ACHN (cell line): ENCODE measurements at regions not wholly inside any gene's neighbourhood (a gene's known extent, or its start where the extent isn't known, plus 50 kb on each side); places are given as distances from the start of the nearest gene placed in this dataset.
A peak's percentile ranks its signal among the peaks of the same experiment; 100 is the strongest.
"Not testable (repeated sequence)": the region's sequence is repeated elsewhere in the genome, so short reads cannot be mapped to it uniquely, and the experiment has no call there.

Experiments used
- DNase-seq: peaks from one replicate; pipeline ENCODE4 v3.0.0-alpha.2; 2015
- in situ Hi-C: cut with HindIII; loops from 2 replicates; pipeline ENCODE4 v1.10.0; 2017; ENCODE audit warnings: low sequenced_read_pairs, low pct_ligation_motif_present, low pct_unique_long_range_greater_than_20kb

GRCh38 chr2:402206-402605, 114.3 kb upstream of the ALKAL2 start:
- DNase-seq: no peak
- in situ Hi-C loops: no loop called here

- no peak for DNase-seq
- in situ Hi-C loops: no loop called here
These were observed 113.3 kb upstream of the ALKAL2 start for GRCh38 chr2:401019-401679.

DNA sequence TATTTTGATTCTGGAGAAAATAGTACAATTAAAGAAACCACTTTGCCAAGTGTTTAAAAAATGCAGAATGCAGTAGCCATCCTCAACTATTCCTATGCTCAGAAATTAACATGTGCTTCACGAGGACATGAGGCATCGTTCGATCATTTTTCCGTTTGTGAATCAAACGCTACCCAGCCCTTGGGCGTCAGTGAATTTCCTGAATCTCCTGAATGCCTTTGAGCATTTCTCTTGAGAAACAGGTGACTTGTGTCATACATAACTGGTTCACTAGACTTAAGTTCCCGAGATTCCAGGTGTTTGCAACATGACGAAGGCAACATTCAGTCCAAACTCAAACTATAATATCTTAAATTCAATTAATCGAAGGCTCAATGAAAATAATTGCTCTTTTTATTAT, 110.0 kb upstream of the ALKAL2 start:
- in situ Hi-C loops: no loop called here
- no peak for DNase-seq

DNA sequence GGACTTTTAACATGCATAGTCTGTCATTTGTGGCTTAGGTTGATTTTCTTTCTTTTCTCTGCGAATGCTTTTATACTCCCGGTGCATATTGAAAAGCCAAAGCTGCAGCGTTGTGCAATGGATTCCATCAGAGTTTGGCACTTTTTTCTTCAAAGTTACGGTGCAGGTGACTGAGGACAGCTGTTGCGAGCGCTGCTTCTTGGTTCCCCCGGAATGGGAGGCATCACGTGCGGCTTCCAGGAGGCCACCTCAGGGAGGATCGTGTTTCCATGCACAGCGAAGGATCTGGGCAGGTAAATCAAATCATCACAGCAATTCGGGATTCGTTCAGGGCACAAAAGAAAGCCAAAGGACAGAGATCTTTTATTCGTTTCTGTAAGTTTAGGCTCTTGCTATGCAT, 109.6 kb upstream of the ALKAL2 start:
- DNase-seq: no peak
- in situ Hi-C loops: no loop called here

DNA sequence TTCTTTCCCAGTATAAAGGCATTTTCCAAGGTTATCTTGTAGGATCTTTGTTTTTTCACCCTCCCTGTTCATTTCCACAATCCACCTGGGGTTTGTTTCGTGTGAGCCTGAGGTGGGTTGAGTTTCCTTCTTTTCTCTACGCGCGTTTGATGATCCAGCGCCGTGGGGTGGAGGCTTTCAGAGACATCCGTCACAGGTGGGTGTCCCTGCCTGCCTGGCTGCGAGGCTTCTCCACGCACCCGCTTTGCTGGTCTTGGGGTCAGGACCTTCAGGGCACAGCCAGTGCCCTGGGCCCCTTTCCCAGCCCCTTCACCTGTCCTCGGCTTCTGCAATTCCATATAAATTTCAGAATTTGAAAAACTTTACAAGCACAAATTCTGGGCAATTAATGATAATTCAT, 109.0 kb upstream of the ALKAL2 start:
- DNase-seq: no peak
- in situ Hi-C loops: no loop called here

DNA sequence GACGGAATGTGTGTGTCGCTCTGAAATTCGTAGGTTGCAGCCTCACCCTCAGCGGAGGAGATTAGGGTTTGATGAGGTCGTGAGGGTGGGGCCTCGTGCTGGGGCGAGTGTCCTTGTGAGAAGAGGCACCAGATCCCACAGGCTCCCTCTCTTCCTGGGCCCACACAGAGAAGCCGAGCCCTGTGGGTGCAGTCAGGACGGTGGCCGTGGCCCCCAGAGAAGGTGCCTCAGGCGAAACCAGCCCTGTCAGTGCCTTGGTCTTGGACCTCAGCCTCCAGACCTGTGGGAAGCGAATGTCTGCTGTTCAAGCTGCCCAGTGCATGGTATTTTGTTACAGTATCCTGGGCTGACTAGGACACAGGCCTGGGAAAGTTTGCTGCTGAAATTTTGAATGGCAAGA, 108.0 kb upstream of the ALKAL2 start:
- in situ Hi-C loops: no loop called here
- no peak for DNase-seq

- DNase-seq: peak; percentile 42
- in situ Hi-C loops: no loop called here
These were observed 106.1 kb upstream of the ALKAL2 start for GRCh38 chr2:393711-394696.

DNA sequence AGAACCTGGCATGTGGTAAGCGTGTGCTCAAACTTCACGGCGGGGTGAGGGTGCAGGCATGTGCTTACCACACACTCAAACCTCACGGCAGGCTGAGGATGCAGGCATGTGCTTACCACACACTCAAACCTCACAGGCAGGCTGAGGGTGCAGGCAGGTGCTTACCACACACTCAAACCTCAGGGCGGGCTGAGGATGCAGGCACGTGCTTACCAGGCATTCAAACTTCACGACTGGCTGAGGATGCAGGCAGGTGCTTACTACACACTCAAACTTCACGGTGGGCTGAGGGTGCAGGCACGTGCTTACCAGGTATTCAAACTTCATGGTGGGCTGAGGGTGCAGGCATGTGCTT, 105.0 kb upstream of the ALKAL2 start:
- in situ Hi-C loops: no loop called here
- no peak for DNase-seq

GRCh38 chr2:392181-392925, 104.5 kb upstream of the ALKAL2 start:
- no peak for DNase-seq
- in situ Hi-C loops: no loop called here

- no peak for DNase-seq
- in situ Hi-C loops: no loop called here
These were observed 103.8 kb upstream of the ALKAL2 start for GRCh38 chr2:391696-392095.

DNA sequence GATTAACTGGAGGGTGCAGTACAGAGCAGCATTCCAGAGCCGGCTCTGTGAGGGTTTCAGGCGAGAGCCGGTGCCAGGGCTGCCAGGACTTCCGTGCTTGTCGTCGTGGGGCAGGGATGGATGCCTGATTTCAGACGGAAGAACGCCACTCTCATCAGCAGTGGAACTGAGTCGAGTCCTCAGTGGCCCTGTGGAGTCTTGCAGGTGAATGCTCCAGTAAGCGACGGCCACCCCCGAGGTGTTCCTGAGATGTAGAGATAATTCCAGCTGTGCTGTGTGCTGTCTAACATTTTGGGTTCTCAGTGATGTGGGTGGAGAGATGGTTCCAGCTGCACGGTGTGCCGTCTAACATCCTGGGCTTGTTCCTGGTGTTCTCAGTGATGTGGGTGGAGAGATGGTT, 103.1 kb upstream of the ALKAL2 start:
- in situ Hi-C loops: no loop called here

DNA sequence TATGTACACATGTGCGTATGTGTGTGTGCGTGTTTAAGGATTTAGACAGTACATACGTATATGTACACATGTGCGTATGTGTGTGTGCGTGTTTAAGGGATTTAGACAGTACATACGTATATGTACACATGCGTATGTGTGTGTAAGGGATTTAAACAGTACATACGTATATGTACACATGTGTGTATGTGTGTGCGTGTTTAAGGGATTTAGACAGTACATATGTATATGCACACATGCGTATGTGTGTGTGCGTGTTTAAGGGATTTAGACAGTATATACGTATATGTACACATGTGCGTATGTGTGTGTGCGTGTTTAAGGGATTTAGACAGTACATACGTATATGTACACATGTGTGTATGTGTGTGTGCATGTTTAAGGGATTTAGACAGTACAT, 102.1 kb upstream of the ALKAL2 start:
- in situ Hi-C loops, DNase-seq: not testable (repeated sequence)

More for the DNA sequence above, 103.1 kb upstream of the ALKAL2 start:
- no peak for DNase-seq

DNA sequence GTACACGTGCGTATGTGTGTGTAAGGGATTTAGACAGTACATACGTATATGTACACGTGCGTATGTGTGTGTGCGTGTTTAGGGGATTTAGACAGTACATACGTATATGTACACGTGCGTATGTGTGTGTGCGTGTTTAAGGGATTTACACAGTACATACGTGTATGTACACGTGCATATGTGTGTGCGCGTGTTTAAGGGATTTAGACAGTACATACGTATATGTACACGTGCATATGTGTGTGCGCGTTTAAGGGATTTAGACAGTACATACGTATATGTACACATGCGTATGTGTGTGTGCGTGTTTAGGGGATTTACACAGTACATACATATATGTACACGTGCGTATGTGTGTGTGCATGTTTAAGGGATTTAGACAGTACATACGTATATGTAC, 100.9 kb upstream of the ALKAL2 start:
- in situ Hi-C loops, DNase-seq: not testable (repeated sequence)

- in situ Hi-C loops: no loop called here
These were observed 100.1 kb upstream of the ALKAL2 start for GRCh38 chr2:387980-388421.

DNA sequence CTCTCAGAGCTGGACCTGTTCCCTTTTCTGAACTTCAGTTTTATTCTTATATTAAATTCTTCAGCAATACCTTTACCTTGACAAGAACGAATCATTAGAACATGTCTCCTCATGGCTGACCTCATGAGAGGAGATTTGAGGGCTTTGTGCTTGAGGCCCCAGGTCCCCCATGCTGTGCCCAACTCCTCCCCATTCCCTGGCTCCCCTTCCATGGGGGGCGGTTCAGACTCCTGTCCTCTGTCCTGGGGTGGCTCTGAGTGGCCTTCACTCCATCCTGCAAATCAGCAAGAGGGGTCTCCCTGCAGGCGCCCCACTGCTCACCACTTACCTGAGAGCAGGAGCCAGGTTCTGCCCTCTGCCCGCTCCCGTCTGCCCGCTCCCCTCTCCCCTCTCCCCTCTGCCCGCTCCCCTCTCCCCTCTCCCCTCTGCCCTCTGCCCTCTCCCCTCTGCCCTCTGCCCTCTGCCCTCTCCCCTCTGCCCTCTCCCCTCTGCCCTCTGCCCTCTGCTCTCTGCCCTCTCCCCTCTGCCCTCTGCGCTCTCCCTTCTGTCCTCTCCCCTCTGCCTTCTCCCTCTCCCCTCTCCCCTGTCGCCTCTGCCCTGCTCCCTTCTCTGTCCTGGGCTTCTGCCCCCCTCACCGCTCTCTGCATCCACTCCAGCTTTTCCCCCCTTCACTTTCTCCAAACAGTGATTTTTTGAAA, 98.7 kb upstream of the ALKAL2 start:
- no peak for DNase-seq
- in situ Hi-C loops: no loop called here

More at GRCh38 chr2:387980-388421, 100.1 kb upstream of the ALKAL2 start:
- DNase-seq: no peak

GRCh38 chr2:385785-386184, 97.9 kb upstream of the ALKAL2 start:
- in situ Hi-C loops: no loop called here

DNA sequence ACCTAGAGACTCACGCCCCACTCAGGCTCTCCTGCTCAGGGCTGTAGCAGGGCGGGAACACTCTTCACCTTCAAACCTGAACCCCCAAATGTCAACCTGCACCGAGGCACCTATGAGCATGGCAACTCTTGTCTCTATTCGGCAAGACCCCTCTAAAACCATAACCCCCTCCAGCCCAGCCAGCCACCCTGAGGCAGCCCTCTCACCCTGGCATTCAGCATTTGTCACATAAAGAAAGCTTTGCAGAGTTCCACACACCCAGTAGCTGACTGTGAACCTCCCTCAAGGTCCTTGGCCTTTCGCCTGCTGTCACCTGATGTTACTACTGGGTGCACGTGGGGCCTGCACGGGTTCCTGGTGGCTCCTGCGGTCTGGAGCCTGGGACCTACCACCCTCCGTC, 97.2 kb upstream of the ALKAL2 start:
- DNase-seq: no peak
- in situ Hi-C loops: no loop called here

More at GRCh38 chr2:385785-386184, 97.9 kb upstream of the ALKAL2 start:
- no peak for DNase-seq

DNA sequence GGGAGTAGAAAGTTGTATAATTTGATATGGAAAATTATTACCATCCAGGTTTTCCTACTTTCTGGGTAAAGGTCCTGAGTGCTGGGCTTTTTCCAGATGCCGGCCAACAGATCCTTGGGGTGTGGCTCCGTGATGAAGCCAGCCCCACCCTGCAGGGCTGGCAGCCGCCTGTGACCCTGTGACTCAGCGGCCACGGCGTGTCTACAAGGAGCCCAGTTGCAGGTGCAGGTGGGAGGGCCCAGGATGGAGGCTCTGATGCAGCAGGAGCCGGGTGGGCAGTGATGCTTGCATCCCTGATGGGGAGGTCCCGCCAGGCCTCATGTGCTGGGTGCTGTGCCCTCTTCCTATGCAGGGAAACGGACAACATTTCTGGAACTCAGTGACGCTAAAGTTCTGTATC, 96.0 kb upstream of the ALKAL2 start:
- no peak for DNase-seq
- in situ Hi-C loops: no loop called here

- DNase-seq: no peak
These were observed 95.3 kb upstream of the ALKAL2 start for GRCh38 chr2:383178-383577.

More at GRCh38 chr2:383178-383577, 95.3 kb upstream of the ALKAL2 start:
- in situ Hi-C loops: no loop called here
